ENCODE measurements at regions not wholly inside any gene's neighbourhood (a gene's known extent, or its start where the extent isn't known, plus 50 kb on each side); places are given as distances from the start of the nearest gene placed in this dataset.

GRCh38 chr7:113456533-113456932, 338.2 kb upstream of the SMIM30 start:
- DNase-seq (ENCODE audit: low read depth in 2 of 2) = no peak

GRCh38 chr7:113454597-113455169, 336.3 kb upstream of the SMIM30 start:
- DNase-seq (ENCODE audit: low read depth in 2 of 2) = no peak

DNA sequence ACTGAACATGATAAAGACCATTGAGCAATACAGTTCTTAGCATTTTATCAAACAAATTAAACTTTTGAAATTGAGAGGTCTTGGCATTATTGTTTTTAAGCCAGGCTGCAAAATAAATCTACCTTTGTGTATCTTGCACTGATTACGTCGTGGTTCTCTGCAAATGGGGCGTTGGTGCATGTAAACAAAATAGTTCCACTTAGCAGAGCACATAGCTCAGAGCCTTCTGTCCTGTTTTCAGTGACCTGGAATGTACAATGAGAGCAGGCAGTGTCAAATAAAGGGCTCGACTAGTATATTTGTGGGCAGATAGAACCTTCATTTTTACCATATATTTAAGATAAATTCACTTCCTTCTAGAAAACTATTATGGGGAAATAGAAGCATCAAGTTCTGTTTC, 333.9 kb upstream of the SMIM30 start:
- no peak for DNase-seq (ENCODE audit: low read depth in 2 of 2)

DNA sequence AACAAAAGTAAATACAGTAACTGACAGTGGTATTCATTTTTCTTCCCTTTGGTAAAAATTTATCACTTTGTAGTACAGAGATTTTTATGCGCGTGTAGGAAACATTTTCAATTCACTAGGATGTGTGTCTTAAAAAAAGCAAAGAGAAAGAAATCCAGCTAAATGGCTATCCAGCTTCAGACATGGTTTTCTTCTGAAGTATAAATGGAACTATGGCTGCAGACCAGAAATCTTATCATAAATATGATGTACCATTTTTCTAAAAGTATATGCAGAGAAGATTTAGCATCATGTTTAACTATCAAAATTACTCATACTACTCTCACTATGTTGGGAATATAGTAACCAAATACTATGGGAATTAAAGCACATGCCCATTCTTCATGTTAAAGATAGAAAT, 328.4 kb upstream of the SMIM30 start:
- no peak for DNase-seq (ENCODE audit: low read depth in 2 of 2)

DNA sequence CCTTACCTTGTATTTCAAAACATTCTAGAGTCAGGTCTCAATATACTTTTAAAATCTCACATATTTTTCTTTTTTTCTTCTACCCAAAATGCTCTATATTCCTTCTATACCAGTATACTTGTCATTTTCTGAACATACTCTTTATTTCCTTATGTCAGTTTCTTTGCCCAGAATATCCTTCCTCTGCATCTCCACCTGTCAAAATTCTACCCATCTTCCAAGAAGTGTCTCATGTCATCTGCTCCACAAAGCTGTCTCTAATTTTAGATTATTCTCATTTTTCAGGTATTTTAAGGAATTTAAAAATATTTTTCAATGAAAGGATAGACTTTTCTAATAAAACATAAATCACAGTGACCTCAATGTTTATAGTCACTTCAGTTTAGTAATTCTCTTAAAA, 328.0 kb upstream of the SMIM30 start:
- DNase-seq (ENCODE audit: low read depth in 2 of 2) = no peak

GRCh38 chr7:113444261-113444660, 325.9 kb upstream of the SMIM30 start:
- DNase-seq (ENCODE audit: low read depth in 2 of 2) = no peak

DNA sequence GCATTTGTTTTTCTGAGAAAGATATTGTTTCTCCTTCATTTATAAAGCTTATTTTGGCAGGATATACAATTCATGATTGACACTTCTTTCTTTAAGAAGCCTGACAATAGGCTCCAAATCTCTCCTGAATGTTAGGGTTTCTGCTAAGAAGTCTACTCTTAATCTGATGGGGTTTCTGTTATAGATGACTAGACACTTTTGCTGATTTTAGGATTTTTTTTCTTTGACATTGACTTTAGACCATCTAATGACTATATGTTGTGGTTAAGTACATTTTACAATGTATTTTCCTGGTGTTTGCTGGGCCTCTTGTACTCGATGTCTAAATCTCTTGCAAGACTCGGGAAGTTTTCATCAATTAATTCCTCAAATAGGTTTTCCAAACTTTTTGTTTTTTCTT, 321.8 kb upstream of the SMIM30 start:
- no peak for DNase-seq (ENCODE audit: low read depth in 2 of 2)

DNA sequence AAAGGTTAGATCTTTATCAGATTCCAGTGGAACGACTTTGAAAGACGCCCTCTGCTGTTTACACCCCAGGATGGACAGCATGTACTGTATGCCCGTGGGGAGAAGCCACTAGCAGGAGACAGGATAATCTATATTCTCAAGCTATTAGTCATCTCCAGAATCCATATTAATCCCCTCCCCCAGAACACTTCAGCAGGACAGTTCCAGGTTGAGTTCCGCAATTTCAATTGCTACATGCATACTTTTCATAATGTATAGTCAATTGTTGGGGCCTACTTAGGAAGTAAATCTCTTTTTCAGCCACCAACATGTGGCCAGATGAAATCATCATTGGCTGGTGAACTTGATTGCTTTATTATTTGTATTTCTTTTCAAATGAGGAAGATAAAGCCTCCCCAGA, 313.1 kb upstream of the SMIM30 start:
- DNase-seq (ENCODE audit: low read depth in 2 of 2) = no peak

- no peak for DNase-seq (ENCODE audit: low read depth in 2 of 2)
Measured at GRCh38 chr7:113424185-113424817, 305.9 kb upstream of the SMIM30 start.

DNA sequence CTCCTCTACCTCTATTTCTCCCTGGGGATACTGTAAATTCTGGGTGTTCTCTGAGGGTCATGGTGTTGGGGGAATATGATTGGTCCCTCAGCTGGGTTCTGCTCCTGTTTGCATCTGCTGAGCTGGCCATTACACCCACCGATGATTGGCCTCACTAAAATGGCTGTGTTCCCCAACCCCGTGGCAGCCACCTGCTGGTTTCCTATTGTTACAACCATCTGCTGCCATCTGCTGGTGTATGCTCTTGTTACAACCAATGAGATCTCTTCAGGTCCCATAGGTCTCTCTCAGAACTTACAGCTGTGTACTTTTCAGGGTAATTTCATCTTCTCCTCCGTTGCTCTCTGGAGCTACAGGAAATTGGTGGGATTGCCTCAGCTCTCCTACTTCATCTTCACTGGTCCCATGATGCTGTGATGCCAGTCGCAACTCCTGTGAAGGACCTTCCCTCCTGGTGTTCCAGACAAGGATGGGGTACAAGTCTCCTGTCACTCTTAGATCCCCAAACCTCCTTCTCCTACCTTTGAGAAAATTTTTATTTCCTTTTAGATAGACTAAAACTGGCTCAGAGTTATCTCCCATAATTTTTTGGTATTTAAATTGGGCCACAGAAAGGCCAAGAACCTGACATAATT, 303.5 kb upstream of the SMIM30 start:
- peak; percentile 56 to 73 for DNase-seq (ENCODE audit: low read depth in 2 of 2)

GRCh38 chr7:113414401-113415035, 296.2 kb upstream of the SMIM30 start:
- no peak for DNase-seq (ENCODE audit: low read depth in 2 of 2)

- no peak for DNase-seq (ENCODE audit: low read depth in 2 of 2)
Measured at GRCh38 chr7:113412410-113412809, 294.1 kb upstream of the SMIM30 start.

DNA sequence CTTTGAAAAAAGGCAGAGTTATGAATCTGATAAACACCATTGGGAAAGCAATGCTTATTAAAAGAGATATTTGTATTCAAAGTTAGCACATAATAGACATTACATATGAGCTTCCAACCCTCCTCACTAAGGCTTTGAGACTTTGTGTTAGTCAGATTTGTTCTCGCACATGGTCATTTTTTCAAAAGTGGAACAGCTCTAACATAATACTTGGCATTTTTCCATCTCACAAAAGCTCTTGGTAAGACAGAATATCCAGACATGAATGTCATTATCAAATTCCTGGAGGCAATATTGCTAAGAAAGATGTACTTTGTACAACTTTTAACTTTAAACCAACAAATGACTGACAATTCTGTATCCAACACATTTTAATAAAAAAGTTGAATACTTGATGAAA, 292.4 kb upstream of the SMIM30 start:
- no peak for DNase-seq (ENCODE audit: low read depth in 2 of 2)

- no peak for DNase-seq (ENCODE audit: low read depth in 2 of 2)
Measured at GRCh38 chr7:113408999-113409398, 290.6 kb upstream of the SMIM30 start.

DNA sequence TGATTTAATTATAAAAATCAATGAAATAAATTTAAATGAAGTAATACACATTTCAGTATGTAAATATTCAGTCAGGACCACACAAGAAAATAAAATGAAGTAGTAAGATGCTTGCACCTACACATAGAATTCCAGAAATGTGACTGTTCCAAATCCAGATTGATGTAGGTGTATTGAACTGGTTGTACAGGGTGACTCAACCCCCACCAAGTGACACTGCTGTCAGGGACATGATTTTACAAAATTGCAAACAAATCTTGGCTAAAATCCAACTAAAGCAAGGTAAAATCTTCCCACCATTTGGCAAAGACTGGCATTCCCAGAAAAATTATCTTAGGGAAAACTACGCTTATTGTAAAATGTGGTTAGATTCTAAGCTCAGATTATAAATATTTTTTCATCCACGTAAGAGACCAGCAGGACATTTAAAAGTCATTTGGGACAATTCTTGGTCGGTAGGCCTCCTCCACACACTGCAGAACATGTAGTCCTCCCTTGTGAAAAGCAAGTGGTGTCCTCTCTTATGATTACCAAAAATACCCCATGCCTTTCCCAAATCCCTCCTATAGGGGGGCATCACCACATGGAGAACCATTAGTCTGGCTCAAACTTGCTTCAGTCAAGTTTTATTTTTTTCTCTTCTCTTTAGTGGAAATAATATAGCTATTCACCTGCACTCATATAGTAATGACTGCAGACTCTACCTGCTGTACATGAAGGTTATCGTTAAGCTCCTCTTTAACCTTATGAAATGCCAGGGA, 287.1 kb upstream of the SMIM30 start:
- no peak for DNase-seq (ENCODE audit: low read depth in 2 of 2)

DNA sequence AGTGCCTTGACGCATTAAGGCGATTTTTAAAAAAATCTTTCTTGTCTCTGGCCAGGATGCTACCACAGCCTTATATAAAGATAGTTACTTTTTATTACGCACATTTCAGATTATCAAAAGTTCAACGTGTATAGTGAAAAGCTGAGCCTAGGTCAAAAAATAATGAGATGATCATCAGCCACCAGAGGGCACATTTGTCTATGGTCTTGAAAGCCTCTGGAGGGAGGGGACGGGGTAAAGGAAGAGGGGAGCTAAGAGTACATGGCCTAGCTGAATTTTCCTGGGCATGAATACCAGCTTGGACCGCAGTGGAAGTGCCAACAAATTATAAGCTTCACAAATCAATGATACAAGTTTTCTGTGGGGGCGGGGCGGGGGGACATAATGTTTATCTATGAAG, 285.9 kb upstream of the SMIM30 start:
- no peak for DNase-seq (ENCODE audit: low read depth in 2 of 2)

DNA sequence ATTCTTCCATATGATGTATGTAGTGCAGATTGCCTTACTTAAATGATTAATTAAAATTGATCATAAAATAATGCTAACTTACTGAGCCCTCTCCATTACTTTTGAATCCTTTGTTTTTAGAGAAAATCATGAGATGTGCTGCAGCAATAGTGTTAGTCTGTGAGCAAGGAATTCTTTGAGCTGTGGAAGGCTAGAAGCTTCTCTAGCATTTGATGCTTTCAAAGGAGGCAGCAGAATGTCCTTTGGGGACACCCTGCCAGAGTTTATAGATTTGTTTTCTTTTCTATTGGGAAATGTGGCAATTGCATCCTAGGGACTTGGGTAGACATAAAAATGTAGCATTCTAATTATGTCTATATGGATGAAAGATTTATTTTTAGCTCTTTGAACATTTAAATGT, 284.1 kb upstream of the SMIM30 start:
- DNase-seq (ENCODE audit: low read depth in 2 of 2) = no peak

- no peak for DNase-seq (ENCODE audit: low read depth in 2 of 2)
Measured at GRCh38 chr7:113402005-113402404, 283.7 kb upstream of the SMIM30 start.

GRCh38 chr7:113394856-113395255, 276.5 kb upstream of the SMIM30 start:
- no peak for DNase-seq (ENCODE audit: low read depth in 2 of 2)

GRCh38 chr7:113392841-113393540, 274.6 kb upstream of the SMIM30 start:
- DNase-seq (ENCODE audit: low read depth in 2 of 2) = no peak

GRCh38 chr7:113392421-113392820, 274.1 kb upstream of the SMIM30 start:
- no peak for DNase-seq (ENCODE audit: low read depth in 2 of 2)
